GM10266 (cell line): ENCODE measurements at regions not wholly inside any gene's neighbourhood (a gene's known extent, or its start where the extent isn't known, plus 50 kb on each side); places are given as distances from the start of the nearest gene placed in this dataset.

Experiments
- DNase-seq: peaks from one replicate; pipeline ENCODE4 v3.0.0; 2012; ENCODE audit errors: extremely low spot score
- CTCF ChIP-seq: IDR thresholded peaks from 2 replicates; pipeline ENCODE4 v1.5.1; 2012; ENCODE audit warnings: mild to moderate bottlenecking, low read depth; ENCODE audit not compliant: control insufficient read depth, insufficient read depth; ENCODE audit errors: missing control alignments

- DNase-seq: no peak
- TF ChIP-seq CTCF: no peak
These were observed 233.7 kb upstream of the SPTLC3 start for GRCh38 chr20:12775041-12775440.

GRCh38 chr20:12777016-12777415 is 231.8 kb upstream of the SPTLC3 start:
- no peak for DNase-seq
- no peak for TF ChIP-seq CTCF

- no peak for DNase-seq
- no peak for TF ChIP-seq CTCF
These were observed 222.5 kb upstream of the SPTLC3 start for GRCh38 chr20:12786276-12786675.

- no peak for DNase-seq
- TF ChIP-seq CTCF: no peak
These were observed 220.0 kb upstream of the SPTLC3 start for GRCh38 chr20:12788632-12789299.

GRCh38 chr20:12790859-12791258 is 217.9 kb upstream of the SPTLC3 start:
- TF ChIP-seq CTCF: no peak
- no peak for DNase-seq

- DNase-seq: no peak
These were observed 210.5 kb upstream of the SPTLC3 start for GRCh38 chr20:12798286-12798685.

More at GRCh38 chr20:12798286-12798685, 210.5 kb upstream of the SPTLC3 start:
- TF ChIP-seq CTCF: no peak
